GM10248 (cell line): ENCODE measurements at regions not wholly inside any gene's neighbourhood (a gene's known extent, or its start where the extent isn't known, plus 50 kb on each side); places are given as distances from the start of the nearest gene placed in this dataset.
A peak's percentile ranks its signal among the peaks of the same experiment; 100 is the strongest.

Source experiments
- CTCF ChIA-PET: fragments of 300-600 bp; sonication (Branson Sonifier 250); formaldehyde crosslinking; extraction: SDS; loops from one replicate; lab custom pipeline; 2021; ENCODE audit warnings: antibody characterized with exemption; lab: Yijun Ruan, JAX
- POLR2A ChIA-PET: fragments of 350-650 bp; sonication (Branson Sonifier 250); formaldehyde crosslinking; extraction: SDS; loops from one replicate; lab custom pipeline; 2020; ENCODE audit warnings: antibody characterized with exemption; lab: Yijun Ruan, JAX
- DNase-seq: peaks from one replicate; pipeline ENCODE4 v3.0.0; 2012; ENCODE audit errors: extremely low spot score
- TF ChIP-seq, protein P1 (sequence below): IDR thresholded peaks from 2 replicates; pipeline ENCODE4 v1.5.1; 2012; ENCODE audit warnings: mild to moderate bottlenecking, low read depth; ENCODE audit errors: extremely low read depth, missing control alignments, control extremely low read depth

DNA sequence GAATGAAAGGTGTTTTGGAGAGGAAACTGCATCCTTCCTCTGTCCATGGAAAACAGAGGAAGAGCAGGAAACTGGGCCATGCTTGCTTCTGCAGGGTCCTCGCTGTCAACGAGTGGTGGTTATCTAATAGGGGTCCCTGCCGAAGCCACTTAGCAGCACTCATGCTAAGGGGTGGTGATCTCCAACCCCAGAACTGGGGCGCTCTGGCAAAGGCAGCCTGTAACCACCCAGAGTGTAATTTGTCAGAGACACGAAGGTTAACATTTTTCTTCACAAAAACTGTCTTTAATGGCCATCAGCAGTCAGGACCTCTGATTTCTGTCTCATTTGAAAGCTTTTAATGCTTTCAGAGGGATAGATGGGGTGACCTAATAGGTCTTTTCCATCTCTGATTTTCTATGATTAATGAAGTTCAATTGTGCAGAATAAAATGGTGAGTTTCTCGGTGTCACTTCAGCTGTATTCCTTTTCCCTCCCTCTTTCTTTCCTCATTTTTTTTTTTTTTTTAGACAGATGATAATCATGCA lies 231.3 kb upstream of the CELF4 start:
- no peak for DNase-seq
- POLR2A ChIA-PET = no interaction called here
- CTCF ChIA-PET = interaction anchor here (2.9 kb wide), 1 partner anchor 17 kb away, joined by 13 read pairs; no protein-coding TSS in a partner anchor
- TF ChIP-seq, protein P1, sequence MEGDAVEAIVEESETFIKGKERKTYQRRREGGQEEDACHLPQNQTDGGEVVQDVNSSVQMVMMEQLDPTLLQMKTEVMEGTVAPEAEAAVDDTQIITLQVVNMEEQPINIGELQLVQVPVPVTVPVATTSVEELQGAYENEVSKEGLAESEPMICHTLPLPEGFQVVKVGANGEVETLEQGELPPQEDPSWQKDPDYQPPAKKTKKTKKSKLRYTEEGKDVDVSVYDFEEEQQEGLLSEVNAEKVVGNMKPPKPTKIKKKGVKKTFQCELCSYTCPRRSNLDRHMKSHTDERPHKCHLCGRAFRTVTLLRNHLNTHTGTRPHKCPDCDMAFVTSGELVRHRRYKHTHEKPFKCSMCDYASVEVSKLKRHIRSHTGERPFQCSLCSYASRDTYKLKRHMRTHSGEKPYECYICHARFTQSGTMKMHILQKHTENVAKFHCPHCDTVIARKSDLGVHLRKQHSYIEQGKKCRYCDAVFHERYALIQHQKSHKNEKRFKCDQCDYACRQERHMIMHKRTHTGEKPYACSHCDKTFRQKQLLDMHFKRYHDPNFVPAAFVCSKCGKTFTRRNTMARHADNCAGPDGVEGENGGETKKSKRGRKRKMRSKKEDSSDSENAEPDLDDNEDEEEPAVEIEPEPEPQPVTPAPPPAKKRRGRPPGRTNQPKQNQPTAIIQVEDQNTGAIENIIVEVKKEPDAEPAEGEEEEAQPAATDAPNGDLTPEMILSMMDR = no peak

DNA sequence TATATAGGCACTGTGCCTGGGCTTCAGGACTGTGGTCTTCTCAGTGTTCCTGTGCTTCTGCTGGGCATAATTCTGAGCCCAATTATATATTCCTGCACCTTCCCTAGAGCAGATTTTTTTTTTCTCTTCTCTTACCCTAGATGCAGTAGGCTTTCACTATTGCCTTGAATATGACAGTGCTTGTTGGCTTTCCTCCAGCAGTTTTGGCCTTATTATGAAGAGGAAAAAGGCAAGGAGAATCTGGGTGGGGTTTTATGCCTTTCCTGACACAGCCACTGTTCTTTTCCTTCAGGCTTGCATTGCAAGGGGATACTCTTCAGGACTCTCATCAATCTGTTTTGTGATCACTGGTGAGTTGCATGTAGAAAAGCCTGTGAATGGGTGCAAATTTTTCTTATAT lies 221.9 kb upstream of the CELF4 start:
- DNase-seq = no peak
- ChIA-PET CTCF (no interaction called here), POLR2A (no interaction called here)
- TF ChIP-seq, protein P1 = no peak

DNA sequence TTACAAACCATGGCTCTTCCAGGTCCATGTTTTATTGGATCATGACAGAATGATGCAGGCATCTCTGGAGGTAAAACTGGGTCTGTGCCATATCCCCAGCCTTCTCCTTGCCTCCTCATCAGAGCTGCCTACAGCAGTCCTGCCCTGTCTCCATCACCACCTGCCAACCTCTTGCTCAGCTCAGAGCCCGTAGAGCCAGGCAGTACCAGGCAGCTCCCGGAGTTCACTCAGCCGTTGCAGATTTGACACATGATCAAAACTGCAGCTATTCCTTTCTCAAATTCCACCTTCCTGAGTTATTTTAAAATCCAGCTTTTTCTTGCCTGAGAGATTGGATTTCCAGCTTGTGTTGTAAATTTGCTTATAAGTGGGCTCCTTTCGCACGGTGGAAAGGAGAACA lies 218.2 kb upstream of the CELF4 start:
- CTCF ChIA-PET = interaction anchor here (1.2 kb wide), 1 partner anchor 9 kb away, joined by 3 read pairs; no protein-coding TSS in a partner anchor
- TF ChIP-seq, protein P1 = no peak
- DNase-seq = no peak
- POLR2A ChIA-PET = no interaction called here

DNA sequence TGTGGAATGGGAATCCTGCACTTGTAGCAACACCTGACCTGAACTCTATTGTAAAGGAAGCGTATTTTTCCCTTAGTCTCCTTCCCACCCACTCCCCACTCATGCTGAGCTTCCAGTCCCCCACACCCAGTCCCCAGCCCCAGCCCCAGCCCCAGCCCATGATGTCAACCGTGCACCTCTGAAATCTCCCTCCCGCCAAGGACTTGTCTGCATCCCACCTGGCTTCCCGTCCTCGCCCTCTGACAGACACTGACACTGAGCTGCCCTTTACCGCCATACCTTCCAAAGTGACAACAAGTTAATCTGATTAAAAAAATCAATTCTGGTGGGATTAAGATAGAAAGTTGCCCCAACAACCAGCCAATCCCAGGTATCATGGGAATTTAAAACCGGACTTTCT lies 213.6 kb upstream of the CELF4 start:
- TF ChIP-seq, protein P1 = no peak
- CTCF ChIA-PET = interaction anchor here (1.0 to 2.5 kb wide), 10 partner anchors 8 to 1795 kb away, joined by 3 to 13 read pairs (median 6); no protein-coding TSS in a partner anchor
- POLR2A ChIA-PET = no interaction called here
- DNase-seq = no peak

DNA sequence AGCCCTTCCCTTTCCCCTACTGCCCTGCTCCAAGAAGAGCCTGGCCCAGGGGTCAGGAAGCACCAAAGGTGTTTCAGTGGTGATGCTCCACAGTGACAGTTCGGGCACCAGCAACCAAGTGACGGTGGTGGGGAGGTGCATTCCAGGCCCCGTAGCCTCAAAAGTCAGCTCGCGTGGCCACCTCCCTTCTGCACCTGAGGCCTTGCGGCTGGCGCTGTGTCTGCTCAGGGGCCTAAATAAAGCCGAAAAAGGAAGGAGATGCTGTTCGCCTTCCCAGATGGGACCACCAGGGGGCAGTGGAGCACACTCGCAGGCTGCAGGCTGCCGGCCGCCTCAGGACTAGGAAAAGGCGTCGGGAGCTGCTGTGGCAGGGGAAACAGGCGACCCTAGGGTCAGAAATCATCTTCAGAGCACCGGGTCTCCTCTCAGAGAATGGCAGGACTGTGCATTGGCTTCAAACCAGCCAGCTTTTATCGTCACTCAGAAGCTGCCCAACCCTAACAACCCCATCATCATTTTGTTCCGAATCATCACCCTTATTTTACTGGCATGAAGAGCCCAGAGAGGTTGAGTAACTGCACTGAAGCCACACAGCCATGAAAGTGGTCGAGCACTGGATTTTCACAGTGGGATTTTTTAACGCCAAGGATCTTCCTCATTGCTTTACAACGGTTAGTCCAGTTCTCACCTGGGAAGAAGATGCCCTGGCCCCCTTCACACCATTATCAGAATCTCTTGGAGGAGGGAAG lies 213.0 kb upstream of the CELF4 start:
- POLR2A ChIA-PET = no interaction called here

DNA sequence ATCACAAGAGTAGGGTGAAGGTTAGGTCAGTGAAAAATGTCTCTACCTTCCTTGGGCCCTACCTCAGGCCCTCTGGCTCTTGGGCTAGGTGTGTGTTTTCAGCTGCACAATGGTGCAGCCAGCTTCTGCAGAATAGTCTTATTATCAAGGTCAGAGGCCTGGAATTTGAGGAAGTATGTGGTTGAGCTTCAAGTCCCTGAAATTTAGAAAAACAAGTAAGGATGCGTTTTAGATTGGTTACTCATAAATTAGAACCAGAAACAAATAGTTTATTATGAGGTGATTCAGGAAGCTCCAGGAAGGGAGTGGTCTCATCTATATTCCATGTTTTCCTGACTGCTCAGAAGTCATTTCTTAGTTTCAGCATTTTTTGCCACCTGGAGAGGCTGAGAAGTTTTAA lies 204.2 kb upstream of the CELF4 start:
- DNase-seq = no peak
- POLR2A ChIA-PET = no interaction called here
- CTCF ChIA-PET = interaction anchor here (1.0 to 1.8 kb wide), 3 partner anchors 8 to 9 kb away, joined by 4 to 6 read pairs (median 5); no protein-coding TSS in a partner anchor
- TF ChIP-seq, protein P1 = no peak

More for the DNA sequence above, 213.0 kb upstream of the CELF4 start:
- CTCF ChIA-PET = interaction anchor here (0.7 to 2.5 kb wide), 12 partner anchors 8 to 1796 kb away, joined by 3 to 13 read pairs (median 5); no protein-coding TSS in a partner anchor
- peak; percentile 71 for DNase-seq
- TF ChIP-seq, protein P1 = peak; percentile 91
